Medulla oblongata (tissue), 1 donor: ENCODE measurements at regions not wholly inside any gene's neighbourhood (a gene's known extent, or its start where the extent isn't known, plus 50 kb on each side); places are given as distances from the start of the nearest gene placed in this dataset.
A peak's percentile ranks its signal among the peaks of the same experiment; 100 is the strongest.
"Not testable (repeated sequence)": the region's sequence is repeated elsewhere in the genome, so short reads cannot be mapped to it uniquely, and the experiment has no call there.

ENCODE experiments used
- DNase-seq: peaks from one replicate; pipeline ENCODE4 v3.0.0-alpha.2; 2015; ENCODE audit errors: extremely low spot score

- not testable (repeated sequence) for DNase-seq
Observed at GRCh38 chr15:70367913-70368705, 270.4 kb upstream of the TLE3 start.

DNA sequence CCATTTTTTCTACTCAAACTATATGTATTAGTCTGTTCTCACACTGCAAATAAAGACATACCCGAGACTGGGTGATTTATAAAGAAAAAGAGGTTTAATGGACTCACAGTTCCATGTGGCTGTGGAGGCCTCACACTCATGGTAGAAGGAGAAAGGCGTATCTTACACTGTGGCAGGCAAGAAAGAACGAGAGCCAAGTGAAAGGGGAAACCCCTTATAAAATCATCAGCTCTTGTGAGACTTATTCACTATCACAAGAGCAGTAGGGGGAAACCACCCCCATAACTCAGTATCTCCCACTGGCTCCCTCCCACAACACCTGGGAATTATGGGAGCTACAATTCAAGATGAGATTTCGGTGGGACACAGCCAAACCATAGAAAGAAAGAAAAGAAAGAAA is 266.3 kb upstream of the TLE3 start:
- DNase-seq: not testable (repeated sequence)

DNA sequence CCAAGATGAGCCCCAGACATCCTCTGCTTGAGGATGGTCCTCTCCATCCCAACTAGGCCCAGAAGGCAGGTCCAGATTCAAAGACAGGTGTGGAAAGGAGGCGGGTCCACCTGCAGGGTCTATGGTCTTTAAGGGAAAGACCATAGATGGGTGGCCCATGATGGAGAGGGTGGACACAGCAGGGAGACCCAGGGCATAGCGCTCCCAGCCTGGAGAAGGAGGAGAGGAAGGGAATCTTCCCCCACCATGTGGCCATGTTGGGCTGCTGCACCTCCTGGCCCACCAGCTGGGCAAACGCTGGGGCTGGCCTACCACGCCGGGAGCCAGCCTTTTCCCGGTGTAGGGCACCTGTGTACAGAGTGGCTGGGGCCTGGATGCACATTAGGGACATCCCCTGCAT is 265.2 kb upstream of the TLE3 start:
- peak; percentile 37 for DNase-seq

DNA sequence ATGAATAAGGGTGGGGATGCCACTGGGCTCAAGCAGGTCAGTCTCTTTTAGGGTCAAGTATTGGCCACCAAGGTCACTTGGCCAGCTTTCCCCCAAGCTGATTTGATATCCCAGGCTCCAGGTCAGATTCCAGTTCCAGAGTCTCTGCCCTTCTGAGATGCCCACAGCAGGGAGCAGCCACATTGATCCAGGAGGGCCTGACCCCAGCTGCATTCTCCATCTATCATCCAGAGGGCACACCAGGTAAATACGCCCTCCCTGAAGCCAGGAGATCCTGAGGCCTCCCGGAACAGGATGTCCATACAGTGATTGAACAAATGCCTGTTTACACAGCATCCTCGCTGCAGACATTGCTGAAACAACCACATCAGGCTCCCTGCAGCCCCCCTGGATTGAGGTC is 264.6 kb upstream of the TLE3 start:
- DNase-seq: no peak

DNA sequence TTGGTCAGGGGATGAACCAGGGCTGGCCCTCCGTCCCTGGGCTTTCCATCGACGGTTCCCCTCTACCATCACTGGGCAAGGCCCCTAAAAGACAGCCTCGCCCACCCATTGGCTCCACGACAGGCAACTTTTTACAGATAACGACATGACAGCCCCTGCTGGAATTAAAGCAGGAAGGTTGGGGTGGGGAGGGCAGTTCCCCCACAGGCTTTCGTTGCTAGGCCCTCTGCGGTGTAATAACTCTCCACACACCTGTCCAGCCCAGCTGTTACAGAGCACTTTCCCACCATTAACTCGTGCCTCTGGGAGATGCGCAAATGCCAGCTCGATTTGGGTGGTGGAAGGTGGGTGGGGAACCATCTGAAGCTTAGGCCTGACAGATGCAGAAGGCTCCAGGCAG is 264.2 kb upstream of the TLE3 start:
- no peak for DNase-seq

DNA sequence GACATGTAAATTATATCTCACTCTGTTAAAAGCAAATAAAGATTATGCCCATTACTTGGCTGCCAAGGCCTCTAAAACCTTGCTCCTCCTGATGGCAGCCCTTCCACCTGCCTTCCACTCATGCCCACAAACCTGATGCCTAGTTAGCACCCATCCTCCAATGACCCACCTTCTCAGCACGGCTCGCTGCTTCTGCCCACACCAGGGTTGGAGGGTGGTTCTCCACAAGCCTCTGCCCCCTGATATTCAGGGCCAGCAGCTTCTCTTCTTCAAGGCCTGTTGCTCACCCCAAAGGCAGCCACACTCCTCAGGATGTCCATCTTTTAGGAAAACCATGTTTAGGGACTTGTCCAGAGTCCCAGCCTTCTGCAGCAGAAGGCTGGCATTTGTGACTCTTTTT is 263.4 kb upstream of the TLE3 start:
- no peak for DNase-seq

- DNase-seq: no peak
Observed at GRCh38 chr15:70358871-70359647, 261.3 kb upstream of the TLE3 start.

GRCh38 chr15:70358011-70358819 is 260.5 kb upstream of the TLE3 start:
- DNase-seq: no peak

DNA sequence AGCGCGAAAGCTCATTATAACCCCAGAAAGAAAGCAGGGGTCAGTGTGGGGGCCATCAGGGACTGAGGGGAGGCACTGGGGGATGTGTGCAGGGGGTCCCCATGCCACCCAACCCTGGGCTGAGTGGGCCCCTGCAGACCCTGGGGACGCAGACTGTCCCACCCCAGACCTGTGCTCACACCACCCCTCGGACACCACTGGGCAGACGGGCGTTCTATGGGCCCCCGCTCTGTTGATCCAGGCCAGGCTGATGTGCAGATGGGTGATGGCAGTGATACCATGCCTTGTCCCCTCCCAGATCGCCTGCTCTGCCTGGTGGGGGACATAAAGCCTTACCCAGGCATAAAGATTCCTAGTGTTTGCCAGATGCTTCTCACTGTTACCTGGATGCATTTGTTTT is 259.7 kb upstream of the TLE3 start:
- DNase-seq: no peak

DNA sequence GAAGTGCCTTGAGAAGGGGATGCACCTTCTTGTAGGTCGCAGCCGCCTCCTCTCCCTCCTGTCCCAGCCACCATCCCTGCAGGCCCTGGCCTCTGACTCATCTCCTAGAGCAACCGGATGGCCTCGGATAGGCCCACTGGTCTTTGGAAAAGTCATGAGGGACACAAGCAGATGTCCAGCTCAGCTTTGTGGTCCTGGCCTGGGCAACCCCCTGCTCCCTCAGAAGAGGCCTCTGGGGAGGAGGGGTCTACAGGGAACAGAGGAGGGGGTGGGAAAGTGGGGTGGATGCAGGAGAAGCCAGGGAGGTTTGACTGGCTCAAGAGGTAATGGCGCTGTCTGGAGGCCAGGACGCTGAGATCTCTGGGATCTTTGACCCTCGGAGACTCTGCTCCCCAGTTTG is 259.2 kb upstream of the TLE3 start:
- DNase-seq: no peak

GRCh38 chr15:70356062-70356860 is 258.5 kb upstream of the TLE3 start:
- no peak for DNase-seq

- no peak for DNase-seq
Observed at GRCh38 chr15:70355275-70355795, 257.6 kb upstream of the TLE3 start.

GRCh38 chr15:70354346-70354905 is 256.7 kb upstream of the TLE3 start:
- no peak for DNase-seq

DNA sequence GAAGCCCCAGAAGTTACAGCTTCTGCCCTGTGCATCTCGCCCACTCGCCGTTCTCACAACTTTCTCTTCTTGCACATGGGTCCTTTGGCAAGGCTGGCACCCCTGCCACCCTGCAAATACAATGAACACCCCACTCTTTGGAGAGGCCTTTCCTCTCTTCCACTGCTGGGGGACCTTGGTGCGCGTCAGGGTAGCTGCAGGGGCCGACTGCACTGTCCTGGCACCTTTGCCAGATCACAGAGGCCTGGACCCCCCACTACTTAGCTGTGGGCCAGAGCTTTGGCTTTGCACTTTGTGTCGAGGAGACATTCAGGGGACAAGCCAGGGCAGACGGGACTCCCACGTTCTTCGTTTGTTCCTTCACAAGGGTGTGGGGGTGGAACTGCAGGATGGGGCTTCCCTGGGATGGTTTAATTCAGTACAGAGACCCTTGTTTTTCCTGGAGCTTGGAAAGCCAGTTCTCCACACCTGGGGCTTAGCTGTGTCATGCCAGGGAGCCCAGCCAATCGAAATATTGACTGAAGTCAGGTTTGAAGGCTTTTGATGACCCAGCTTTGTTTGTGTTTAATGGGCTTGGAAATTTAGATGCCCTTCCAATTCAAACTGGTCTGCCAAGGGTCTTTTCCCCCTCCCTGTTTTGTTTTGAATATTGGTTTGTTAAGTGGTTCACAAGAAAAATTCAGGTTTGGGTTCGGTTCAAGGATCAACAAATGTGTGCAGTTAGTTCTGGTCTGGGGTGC is 256.1 kb upstream of the TLE3 start:
- DNase-seq: no peak

- no peak for DNase-seq
Observed at GRCh38 chr15:70351941-70352774, 254.4 kb upstream of the TLE3 start.

DNA sequence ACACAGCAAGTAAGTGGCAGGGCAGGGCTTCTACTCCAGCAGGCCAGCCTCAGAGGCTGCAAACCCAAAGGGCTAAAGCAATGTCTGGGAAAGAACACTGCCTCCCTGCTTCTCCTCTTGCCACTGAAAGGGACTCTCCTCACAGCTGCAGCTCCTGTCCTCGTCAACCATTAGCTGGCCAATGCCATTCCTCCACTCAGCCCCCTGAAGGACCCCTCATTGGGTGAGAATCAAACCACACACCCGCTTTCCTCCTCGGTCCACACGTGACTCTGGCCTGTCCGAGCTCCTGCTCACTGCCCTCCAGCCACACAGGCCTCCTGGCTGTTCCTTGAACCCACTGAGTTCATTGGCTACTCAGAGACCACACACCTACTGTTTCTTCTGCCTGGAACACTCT is 253.7 kb upstream of the TLE3 start:
- no peak for DNase-seq

GRCh38 chr15:70348581-70349344 is 251.0 kb upstream of the TLE3 start:
- peak; percentile 77 for DNase-seq

GRCh38 chr15:70348226-70348543 is 250.5 kb upstream of the TLE3 start:
- DNase-seq: no peak
